Forelimb muscle (tissue), 1 donor: ENCODE measurements at regions not wholly inside any gene's neighbourhood (a gene's known extent, or its start where the extent isn't known, plus 50 kb on each side); places are given as distances from the start of the nearest gene placed in this dataset.
"Not testable (repeated sequence)": the region's sequence is repeated elsewhere in the genome, so short reads cannot be mapped to it uniquely, and the experiment has no call there.

ENCODE experiments used
- DNase-seq: peaks from one replicate; pipeline ENCODE4 v3.0.0-alpha.2; 2013; ENCODE audit warnings: low read depth

DNA sequence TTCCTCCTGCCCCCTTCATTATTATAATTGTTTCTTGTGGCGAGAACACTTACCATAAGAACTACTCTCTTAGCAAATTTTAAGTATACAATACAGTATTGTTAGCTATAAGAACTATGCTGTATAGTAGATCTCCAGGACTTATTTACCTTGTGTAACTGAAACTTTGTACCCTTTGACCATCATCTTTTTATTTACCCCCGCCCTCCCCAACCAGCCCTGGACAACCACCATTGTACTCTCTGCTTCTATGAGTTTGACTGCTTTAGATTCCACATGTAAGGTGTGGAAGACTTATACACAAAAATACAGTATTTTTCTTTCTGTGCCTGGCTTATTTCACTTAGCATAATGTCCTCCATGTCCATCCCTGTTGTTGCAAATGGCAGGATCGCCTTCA, 161.1 kb downstream of the PHF8 start:
- no peak for DNase-seq

DNA sequence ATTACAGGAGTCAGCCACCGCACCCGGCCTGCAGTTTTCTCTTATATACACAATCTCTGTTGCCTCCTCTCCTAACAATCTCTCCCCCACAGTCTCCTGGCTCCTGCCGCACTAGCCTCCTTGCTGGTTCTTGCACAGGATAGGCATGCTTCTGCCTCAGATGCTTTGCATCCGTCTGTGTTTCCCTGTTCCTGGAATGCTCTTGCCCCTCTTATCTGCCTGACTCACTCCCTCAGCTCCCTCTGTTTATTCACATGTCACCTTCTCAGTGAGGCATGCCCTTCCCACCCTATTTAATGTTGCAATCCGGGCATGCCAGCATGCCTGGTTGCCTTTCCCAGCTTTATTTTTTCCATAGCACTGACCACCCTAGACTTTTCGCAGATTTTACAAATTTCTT, 161.9 kb downstream of the PHF8 start:
- no peak for DNase-seq

DNA sequence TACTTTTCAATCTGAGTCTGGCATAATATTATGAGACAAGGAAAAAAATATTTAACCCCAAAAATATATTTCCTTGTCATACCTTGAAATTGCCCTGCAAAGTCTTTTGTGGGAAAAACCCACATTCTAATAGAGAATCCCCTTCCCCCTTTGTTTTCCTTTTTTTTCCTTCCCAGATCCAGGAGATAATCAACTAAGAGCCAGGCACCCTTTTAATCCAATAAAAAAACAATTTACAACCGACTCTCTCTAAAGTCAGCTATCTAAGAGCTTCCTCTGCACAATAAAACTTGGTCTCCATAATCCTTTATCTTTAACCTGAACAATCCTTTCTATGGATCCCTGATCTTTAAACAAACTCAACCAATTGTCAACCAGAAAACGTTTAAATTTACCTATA, 163.5 kb downstream of the PHF8 start:
- not testable (repeated sequence) for DNase-seq

DNA sequence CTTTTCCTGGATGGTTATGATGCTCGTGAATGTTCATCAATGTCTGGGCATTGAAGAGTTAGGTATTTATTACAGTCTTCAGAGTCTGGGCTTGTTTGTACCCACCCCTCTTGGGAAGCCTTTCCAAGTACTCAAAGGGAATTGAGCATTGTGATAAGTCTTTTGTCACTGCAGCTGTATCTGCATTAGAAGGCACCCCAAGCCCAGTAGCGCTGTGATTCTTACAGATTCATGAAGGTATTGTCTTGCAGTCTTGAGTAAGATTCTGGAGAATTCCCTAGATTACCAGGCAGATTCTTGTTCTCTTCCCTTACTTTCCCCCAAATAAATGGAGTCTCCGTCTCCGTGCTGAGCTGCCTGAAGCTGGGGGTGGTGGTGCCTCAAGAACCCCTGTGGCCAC, 173.4 kb upstream of the HUWE1 start:
- DNase-seq = no peak

DNA sequence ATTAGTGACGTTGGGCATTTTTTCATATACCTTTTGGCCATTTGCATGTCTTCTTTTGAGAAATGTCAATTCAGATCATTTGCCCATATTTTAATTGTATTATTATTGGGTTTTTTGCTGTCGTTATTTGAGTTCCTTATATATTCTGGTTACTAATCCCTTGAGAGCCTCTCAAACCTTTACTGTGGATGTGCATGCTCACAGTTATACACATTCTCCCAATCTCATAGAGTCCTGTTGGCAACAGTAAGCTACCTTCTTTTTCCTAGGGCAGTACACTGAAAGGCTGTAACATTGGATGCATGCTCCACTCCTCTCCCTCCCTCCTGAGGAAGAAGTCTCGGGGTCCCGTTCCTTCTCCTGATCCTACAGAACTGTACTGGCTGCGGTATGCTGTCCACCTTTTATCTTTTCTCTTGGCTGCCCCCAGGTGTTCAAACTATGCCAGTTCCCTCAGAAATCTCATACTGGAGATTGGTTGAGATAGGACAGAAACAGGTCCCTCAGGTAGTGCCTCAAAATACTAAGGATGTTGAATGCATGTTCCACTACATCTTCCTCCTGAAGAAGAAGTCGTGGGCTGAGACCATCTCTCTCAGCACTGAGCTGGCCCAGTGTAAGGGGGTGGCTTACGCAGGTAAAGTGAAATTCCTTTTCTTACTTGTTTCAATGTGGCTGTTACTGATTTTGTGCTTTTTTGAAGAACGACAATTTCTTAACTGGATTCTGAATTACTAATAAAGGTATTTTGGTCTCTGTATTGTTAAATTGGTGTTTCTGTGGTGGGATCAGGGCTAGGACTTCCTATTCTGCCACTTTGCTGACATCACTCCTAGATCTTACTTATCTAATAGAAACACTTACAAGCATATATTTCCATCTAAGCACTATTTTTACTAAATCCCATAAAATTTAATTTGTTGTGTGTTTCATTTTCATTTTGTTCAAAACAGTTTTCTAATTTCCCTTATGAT, 145.4 kb upstream of the HUWE1 start:
- no peak for DNase-seq

DNA sequence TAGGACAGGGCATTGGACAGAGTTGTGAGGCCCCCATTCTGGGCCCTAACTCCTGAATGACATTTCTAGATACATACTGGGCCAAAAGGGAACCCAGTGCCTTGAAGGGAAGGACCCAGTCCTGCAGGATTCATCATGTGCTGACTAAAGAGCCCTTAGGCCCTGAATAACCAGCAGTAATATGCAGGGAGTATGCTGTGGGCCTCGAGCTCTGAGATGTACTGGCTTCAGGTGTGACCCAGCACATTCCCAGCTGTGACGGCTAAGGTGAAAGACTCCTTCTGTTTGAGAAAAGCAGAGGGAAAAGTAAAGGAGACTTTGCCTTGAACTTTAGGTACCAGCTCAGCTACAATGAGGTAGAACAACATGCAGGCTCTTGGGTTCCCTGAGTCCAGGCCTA, 138.2 kb upstream of the HUWE1 start:
- DNase-seq = no peak

DNA sequence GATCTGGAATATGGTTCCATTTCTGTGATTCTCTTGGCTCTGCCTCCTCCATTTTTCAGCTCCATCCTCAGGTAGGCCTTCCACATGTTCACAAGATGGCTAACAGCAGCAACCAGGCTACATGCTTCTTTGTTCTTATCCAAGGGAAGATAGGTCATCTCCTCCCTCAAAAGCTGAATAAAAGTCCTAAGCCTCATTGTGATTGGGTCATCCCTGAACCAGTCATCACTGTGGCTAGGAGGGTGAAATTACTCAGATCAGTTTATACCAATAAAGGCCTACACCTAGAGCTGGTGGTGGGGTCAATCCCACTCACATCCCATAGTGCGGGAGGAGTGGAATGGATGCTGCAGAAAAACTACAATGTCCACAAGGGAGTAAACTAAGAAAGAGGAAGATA, 131.6 kb upstream of the HUWE1 start:
- not testable (repeated sequence) for DNase-seq

DNA sequence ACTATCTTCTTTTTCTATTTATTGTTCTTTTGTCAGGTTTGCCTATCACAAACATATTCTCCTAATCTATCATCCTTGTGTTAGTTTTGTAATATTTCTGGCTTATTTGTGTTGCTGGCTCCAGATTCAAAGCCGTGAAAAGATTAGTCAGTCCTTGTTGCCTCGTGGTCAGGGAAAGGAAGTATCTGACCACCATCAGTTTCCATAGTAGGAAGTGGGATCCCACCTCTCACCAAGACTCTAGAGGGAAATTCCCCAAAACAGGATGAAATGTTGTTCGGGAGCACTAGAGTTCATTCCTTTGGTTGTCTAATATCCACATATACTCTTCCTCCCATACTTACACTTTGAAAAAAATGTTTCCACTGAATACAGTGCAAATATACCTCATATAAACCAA, 131.0 kb upstream of the HUWE1 start:
- no peak for DNase-seq

DNA sequence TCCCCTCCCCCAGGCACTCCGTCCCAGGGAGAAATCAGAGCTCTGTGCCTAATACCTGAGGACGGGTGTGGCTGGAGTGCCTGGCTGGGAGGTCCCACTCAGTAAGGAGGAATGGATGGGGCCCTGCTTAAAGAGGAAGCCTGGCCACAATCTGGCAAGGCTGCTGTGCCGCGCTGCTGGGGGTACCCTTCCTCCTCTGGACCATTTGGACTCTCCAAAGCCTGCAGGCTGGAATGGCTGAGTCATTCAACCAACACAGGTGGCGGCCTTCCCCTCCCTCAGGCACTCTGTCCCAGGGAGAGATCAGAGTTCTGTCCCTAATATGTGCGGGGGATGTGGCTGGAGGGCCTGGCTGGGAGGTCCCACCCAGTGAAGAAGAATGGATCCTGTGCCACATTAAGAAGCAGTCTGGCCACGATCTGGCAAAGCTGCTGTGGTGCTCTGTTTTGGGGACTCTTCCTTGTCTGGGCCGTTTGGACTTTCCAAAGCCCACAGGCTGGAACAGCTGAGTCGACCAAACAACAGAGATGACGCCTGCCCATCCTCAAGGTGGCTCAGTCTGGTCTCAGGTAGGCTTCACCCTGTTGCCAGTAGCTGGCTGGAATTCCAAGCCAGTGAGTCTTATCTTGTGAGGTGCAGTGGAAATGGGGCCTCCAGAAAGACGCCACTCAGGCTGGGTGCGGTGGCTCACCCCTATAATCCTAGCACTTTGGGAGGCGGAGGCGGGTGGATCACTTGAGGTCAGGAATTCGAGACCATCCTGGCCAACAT, 127.3 kb upstream of the HUWE1 start:
- no peak for DNase-seq

DNA sequence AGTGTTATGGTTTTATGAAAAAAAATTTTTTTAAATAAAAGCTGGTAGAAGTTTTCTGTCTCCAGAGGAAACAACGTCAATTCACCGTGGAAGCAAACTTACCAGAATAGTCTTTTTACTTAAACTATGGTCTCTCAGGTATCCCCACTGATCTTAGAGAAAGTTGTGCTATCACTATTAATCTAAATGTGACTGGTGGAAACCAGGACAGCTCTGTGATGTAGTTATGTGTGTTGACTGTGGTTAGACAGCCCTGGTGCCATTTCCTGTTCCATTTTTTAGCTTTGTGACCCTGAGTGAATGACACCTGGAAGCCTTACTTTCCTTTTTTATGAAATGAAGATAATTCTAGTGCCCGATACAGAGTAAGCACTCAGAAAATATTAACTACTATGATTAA, 111.8 kb upstream of the HUWE1 start:
- no peak for DNase-seq

DNA sequence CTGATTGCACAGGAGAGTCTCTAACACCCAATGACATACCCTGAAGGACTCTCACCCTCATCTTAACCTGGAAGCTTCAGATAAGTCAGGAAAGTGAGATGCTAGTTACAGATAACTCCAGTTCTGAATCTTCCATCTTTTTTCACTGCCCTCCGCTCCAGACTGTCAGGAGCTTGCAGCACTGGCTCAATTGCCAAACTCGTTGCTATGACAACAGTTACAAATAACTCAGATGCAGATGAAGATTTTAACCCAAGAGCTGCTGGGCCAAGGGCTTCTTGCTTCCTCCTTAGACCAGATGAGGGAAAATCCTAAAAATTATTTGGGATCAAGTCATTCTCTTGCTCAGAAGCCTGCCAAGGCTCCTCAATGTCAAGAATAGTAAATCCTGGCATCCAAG, 109.1 kb upstream of the HUWE1 start:
- peak; percentile 8 for DNase-seq

DNA sequence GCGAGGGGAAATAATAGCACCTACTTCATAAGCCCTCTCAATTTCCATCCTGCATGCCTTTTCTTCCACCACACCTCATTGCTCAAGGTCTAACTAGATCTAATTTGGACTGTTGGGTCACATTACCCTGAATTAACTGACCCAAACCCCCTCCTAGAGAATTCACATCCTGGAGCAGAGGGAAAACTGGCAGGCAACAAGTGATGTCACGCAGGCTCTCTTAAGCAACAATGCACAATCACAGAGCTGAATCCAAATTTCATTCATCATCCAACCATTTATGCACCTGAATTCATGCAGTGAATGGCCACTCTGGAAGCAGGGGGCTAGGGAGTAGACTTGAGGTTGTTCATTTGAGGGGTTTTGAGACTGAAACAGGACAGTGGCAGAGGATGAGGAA, 107.7 kb upstream of the HUWE1 start:
- no peak for DNase-seq

DNA sequence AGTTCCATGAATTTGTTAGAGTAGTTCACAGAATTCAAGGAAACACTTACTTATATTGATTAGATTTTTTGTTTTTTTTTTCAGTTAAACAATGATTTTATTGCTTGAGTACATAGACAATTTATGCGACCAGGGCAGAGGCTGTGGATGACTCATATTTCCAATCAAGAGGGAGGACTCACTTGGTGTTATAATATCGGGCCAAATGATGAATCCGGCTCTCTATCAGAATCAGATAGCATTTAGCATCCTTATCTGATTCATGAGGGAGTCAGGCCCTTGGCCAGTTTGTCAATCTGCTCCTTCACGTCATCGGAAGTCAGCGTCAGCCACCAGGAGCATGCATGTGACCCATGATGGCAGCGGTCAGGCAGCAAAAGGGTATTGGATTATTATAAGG, 82.3 kb upstream of the HUWE1 start:
- DNase-seq = no peak

DNA sequence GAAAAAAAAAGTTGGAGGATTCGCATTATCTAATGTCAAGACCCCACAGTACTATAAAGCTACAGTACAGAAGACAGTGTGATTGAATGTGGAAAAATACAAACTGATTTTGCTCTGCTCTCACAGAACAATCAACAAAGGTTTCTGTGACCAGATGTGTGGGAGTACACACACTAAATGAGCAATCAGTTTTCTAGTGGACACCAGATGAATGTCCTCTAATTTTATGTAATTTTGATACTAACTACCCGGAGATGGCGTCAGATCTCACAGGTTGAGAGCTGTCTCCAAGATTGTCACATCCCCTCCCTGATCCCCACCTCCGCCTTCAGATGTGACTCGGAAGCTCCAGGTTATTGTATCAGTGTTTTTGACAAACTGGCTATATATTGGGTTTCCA, 81.9 kb upstream of the HUWE1 start:
- no peak for DNase-seq

DNA sequence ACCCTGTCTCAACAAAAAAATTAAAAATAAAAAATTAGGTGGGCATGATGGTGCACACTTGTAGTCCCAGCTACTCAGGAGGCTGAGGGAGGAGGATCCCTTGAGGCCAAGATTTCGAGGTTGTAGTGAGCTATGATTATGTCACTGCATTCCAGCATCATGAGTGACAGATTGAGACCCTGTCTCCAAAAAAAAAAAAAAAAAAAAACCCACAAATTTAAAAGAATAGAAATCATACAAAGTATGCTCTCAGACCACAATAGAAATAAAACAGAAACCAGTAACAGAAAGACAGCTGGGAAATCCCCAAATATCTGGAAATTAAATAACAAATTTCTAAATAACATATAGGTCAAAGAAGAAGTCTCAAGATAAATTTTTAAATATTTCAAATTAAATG, 81.0 kb upstream of the HUWE1 start:
- no peak for DNase-seq

DNA sequence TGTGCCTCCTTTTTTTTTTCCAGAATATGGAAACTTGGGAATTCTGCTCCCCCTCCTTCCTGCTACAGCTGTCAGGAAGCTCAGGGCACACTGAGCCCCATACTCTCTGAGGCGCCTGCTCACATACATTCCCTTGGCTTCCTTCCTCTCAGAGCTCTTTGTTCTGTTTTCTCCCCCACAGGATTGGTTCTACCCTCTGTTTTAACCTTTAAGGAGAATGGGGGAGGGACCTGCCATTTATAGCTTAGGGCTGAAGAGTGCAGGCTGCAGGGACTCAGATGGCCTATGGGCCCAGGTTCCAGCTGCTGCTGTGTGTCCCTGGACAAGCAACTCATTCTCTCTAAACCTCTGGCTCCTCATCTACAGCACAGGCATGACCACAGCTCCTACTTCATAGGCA, 70.7 kb upstream of the HUWE1 start:
- not testable (repeated sequence) for DNase-seq

DNA sequence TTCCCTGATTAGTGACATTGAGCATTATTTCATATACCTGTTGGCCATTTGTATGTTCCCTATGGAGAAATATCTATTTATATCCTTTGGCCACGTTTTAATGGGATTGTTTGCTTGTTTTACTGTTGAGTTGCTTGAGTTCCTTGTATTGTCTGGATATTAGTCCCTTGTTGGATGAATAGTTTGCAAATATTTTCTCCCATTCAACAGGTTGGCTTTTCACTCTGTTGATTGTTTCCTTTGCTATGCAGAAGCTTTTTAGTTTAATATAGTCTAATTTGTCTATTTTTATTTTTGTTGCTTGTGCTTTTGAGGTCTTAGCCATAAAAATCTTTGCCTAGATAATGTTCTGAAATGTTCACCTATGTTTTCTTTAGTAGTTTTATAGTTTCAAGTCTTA, 60.2 kb upstream of the HUWE1 start:
- DNase-seq = no peak

DNA sequence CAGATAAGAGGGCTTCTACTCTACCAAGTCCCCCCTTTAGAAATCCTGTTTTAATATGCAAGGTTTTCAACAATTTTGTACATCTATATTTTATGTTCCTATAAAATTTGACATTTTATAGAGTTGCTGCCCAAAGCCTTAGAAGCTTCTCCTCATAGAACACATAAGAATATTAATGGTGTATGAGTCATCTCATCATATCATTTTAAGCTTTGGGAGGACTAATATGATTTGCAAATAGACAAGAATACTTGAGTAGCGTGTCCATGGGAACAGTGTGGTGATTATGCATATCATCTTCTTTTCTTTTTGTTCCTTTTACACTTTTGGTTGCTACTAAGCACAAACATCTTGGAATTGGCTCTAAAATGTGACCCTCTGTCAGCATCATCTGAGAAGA, 56.7 kb upstream of the HUWE1 start:
- no peak for DNase-seq

DNA sequence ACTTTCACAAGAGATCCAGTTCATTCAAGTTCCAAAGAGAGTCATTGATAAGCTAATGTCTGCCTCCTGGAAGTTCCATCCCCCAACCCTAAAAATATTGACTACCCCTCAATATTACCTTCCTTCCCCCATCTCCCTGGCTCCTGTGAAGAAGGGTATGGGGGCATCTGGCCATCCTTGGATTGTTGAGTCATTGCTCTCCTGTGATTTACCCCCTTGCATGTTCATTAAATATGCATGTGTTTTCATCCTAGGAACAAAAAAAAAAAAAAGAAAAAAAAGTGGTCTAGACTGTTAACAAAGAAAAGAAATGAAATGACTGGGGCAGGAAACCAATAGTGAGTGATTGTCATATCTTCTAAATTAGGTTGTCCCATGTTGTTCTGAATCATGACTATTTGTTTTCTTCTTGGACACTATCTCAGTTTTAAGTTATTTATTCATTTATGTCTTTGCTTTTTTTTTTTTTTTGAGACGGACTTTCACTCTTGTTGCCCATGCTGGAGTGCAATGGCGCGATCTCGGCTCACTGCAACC, 51.9 kb upstream of the HUWE1 start:
- DNase-seq = no peak
